T-helper 1 cell treated with Interleukin-12 subunit alpha and Interleukin-12 subunit beta and Interleukin-4 antibody, amounts not matched to agents 30 μg/mL and 1 μg/mL, for 36 hours (primary cell): ENCODE measurements at regions not wholly inside any gene's neighbourhood (a gene's known extent, or its start where the extent isn't known, plus 50 kb on each side); places are given as distances from the start of the nearest gene placed in this dataset.
"Not testable (repeated sequence)": the region's sequence is repeated elsewhere in the genome, so short reads cannot be mapped to it uniquely, and the experiment has no call there.

Source experiments
- H3K27ac Mint-ChIP-seq: one replicate; pipeline ENCODE4 v1.8.0; 2021; ENCODE audit warnings: mild to moderate bottlenecking, mixed read lengths
- H3K27me3 Mint-ChIP-seq: one replicate; pipeline ENCODE4 v1.8.0; 2021; ENCODE audit warnings: low read depth, mixed read lengths
- H3K36me3 Mint-ChIP-seq: one replicate; pipeline ENCODE4 v1.8.0; 2021; ENCODE audit warnings: low read depth, mixed read lengths
- H3K4me1 Mint-ChIP-seq: one replicate; pipeline ENCODE4 v1.8.0; 2021; ENCODE audit warnings: low read depth, mixed read lengths
- H3K4me3 Mint-ChIP-seq: one replicate; pipeline ENCODE4 v1.8.0; 2021; ENCODE audit warnings: mild to moderate bottlenecking, moderate library complexity, mixed read lengths
- H3K9me3 Mint-ChIP-seq: one replicate; pipeline ENCODE4 v1.8.0; 2021; ENCODE audit warnings: mixed read lengths

- H3K4me3 Mint-ChIP-seq: no peak overlapping the region
- H3K9me3 Mint-ChIP-seq: no peaks in the 10 kb centered on the region
- H3K4me1 Mint-ChIP-seq: no peaks in the 10 kb centered on the region
- peaks cover 5% of the 10 kb centered on the region for H3K27me3 Mint-ChIP-seq
- no peaks in the 10 kb centered on the region for H3K36me3 Mint-ChIP-seq
- H3K27ac Mint-ChIP-seq: no peak overlapping the region
These were observed 128.7 kb downstream of the AKR1D1 start for GRCh38 chr7:138204982-138205298.

- Mint-ChIP-seq H3K4me3 (no peak overlapping the region), H3K4me1 (no peaks in the 10 kb centered on the region), H3K9me3 (no peaks in the 10 kb centered on the region), H3K36me3 (no peaks in the 10 kb centered on the region), H3K27ac (no peak overlapping the region), H3K27me3 (peaks cover 5% of the 10 kb centered on the region)
These were observed 129.4 kb downstream of the AKR1D1 start for GRCh38 chr7:138205614-138206150.

- no peaks in the 10 kb centered on the region for H3K4me1 Mint-ChIP-seq
- no peak overlapping the region for H3K27ac Mint-ChIP-seq
- peaks cover 5% of the 10 kb centered on the region for H3K27me3 Mint-ChIP-seq
- no peaks in the 10 kb centered on the region for H3K9me3 Mint-ChIP-seq
- H3K36me3 Mint-ChIP-seq: no peaks in the 10 kb centered on the region
- no peak overlapping the region for H3K4me3 Mint-ChIP-seq
These were observed 131.3 kb downstream of the AKR1D1 start for GRCh38 chr7:138207555-138207971.

GRCh38 chr7:138208142-138208570 lies 131.9 kb downstream of the AKR1D1 start:
- H3K4me3 Mint-ChIP-seq: no peak overlapping the region
- H3K27ac Mint-ChIP-seq: no peak overlapping the region
- H3K4me1 Mint-ChIP-seq: no peaks in the 10 kb centered on the region
- no peaks in the 10 kb centered on the region for H3K9me3 Mint-ChIP-seq
- H3K36me3 Mint-ChIP-seq: no peaks in the 10 kb centered on the region
- peaks cover 5% of the 10 kb centered on the region for H3K27me3 Mint-ChIP-seq

- H3K36me3 Mint-ChIP-seq: no peaks in the 10 kb centered on the region
These were observed 132.6 kb downstream of the AKR1D1 start for GRCh38 chr7:138208864-138209263.

GRCh38 chr7:138212314-138212713 lies 136.1 kb downstream of the AKR1D1 start:
- peaks cover 5% of the 10 kb centered on the region for H3K9me3 Mint-ChIP-seq
- no peaks in the 10 kb centered on the region for H3K36me3 Mint-ChIP-seq
- no peaks in the 10 kb centered on the region for H3K4me1 Mint-ChIP-seq
- H3K27me3 Mint-ChIP-seq: peaks cover 4% of the 10 kb centered on the region
- H3K27ac Mint-ChIP-seq: no peak overlapping the region
- no peak overlapping the region for H3K4me3 Mint-ChIP-seq

More at GRCh38 chr7:138208864-138209263, 132.6 kb downstream of the AKR1D1 start:
- peaks cover 5% of the 10 kb centered on the region for H3K27me3 Mint-ChIP-seq
- H3K27ac Mint-ChIP-seq: no peak overlapping the region
- no peak overlapping the region for H3K4me3 Mint-ChIP-seq
- H3K9me3 Mint-ChIP-seq: no peaks in the 10 kb centered on the region
- no peaks in the 10 kb centered on the region for H3K4me1 Mint-ChIP-seq

- no peaks in the 10 kb centered on the region for H3K27me3 Mint-ChIP-seq
- no peaks in the 10 kb centered on the region for H3K4me1 Mint-ChIP-seq
- no peak overlapping the region for H3K4me3 Mint-ChIP-seq
- H3K9me3 Mint-ChIP-seq: peaks cover 8% of the 10 kb centered on the region
- no peak overlapping the region for H3K27ac Mint-ChIP-seq
- no peaks in the 10 kb centered on the region for H3K36me3 Mint-ChIP-seq
These were observed 138.7 kb downstream of the AKR1D1 start for GRCh38 chr7:138214926-138215325.

- not testable (repeated sequence) for H3K27ac Mint-ChIP-seq, H3K27me3 Mint-ChIP-seq, H3K4me3 Mint-ChIP-seq, H3K36me3 Mint-ChIP-seq, H3K4me1 Mint-ChIP-seq, H3K9me3 Mint-ChIP-seq
These were observed 144.1 kb downstream of the AKR1D1 start for GRCh38 chr7:138220321-138220720.

GRCh38 chr7:138221388-138221787 lies 145.1 kb downstream of the AKR1D1 start:
- H3K9me3 Mint-ChIP-seq, H3K36me3 Mint-ChIP-seq, H3K4me3 Mint-ChIP-seq, H3K4me1 Mint-ChIP-seq, H3K27ac Mint-ChIP-seq, H3K27me3 Mint-ChIP-seq: not testable (repeated sequence)

GRCh38 chr7:138223402-138223879 lies 147.2 kb downstream of the AKR1D1 start:
- no peak overlapping the region for H3K27ac Mint-ChIP-seq
- no peaks in the 10 kb centered on the region for H3K4me1 Mint-ChIP-seq
- no peak overlapping the region for H3K4me3 Mint-ChIP-seq
- H3K9me3 Mint-ChIP-seq: peaks cover 4% of the 10 kb centered on the region
- H3K36me3 Mint-ChIP-seq: no peaks in the 10 kb centered on the region
- H3K27me3 Mint-ChIP-seq: no peaks in the 10 kb centered on the region

GRCh38 chr7:138226001-138226476 lies 149.8 kb downstream of the AKR1D1 start:
- Mint-ChIP-seq H3K4me3 (no peak overlapping the region), H3K9me3 (no peaks in the 10 kb centered on the region), H3K36me3 (no peaks in the 10 kb centered on the region), H3K27me3 (no peaks in the 10 kb centered on the region), H3K4me1 (no peaks in the 10 kb centered on the region), H3K27ac (no peak overlapping the region)

- Mint-ChIP-seq H3K4me3 (no peak overlapping the region), H3K27me3 (no peaks in the 10 kb centered on the region), H3K27ac (no peak overlapping the region)
These were observed 150.6 kb downstream of the AKR1D1 start for GRCh38 chr7:138226745-138227279.

GRCh38 chr7:138228119-138228518 lies 151.9 kb downstream of the AKR1D1 start:
- Mint-ChIP-seq H3K27me3 (no peaks in the 10 kb centered on the region), H3K36me3 (no peaks in the 10 kb centered on the region), H3K4me3 (no peak overlapping the region), H3K9me3 (peaks cover 4% of the 10 kb centered on the region), H3K27ac (no peak overlapping the region), H3K4me1 (no peaks in the 10 kb centered on the region)

More at GRCh38 chr7:138226745-138227279, 150.6 kb downstream of the AKR1D1 start:
- H3K9me3 Mint-ChIP-seq: no peaks in the 10 kb centered on the region
- no peaks in the 10 kb centered on the region for H3K4me1 Mint-ChIP-seq
- H3K36me3 Mint-ChIP-seq: no peaks in the 10 kb centered on the region

- Mint-ChIP-seq H3K9me3 (peaks cover 4% of the 10 kb centered on the region), H3K36me3 (no peaks in the 10 kb centered on the region), H3K27me3 (no peaks in the 10 kb centered on the region), H3K4me1 (no peaks in the 10 kb centered on the region), H3K4me3 (no peak overlapping the region), H3K27ac (no peak overlapping the region)
These were observed 152.5 kb downstream of the AKR1D1 start for GRCh38 chr7:138228769-138229168.

GRCh38 chr7:138233189-138233588 lies 156.9 kb downstream of the AKR1D1 start:
- peaks cover 4% of the 10 kb centered on the region for H3K9me3 Mint-ChIP-seq
- H3K36me3 Mint-ChIP-seq: no peaks in the 10 kb centered on the region
- no peaks in the 10 kb centered on the region for H3K4me1 Mint-ChIP-seq
- no peaks in the 10 kb centered on the region for H3K27me3 Mint-ChIP-seq
- no peak overlapping the region for H3K27ac Mint-ChIP-seq
- no peak overlapping the region for H3K4me3 Mint-ChIP-seq
